CD14-positive monocyte (primary cell): ENCODE measurements at regions not wholly inside any gene's neighbourhood (a gene's known extent, or its start where the extent isn't known, plus 50 kb on each side); places are given as distances from the start of the nearest gene placed in this dataset.

Source experiments
- DNase-seq, 3 donors: peaks; one replicate each; pipeline ENCODE4 v3.0.0-alpha.2; 2011 to 2022
- H2AFZ ChIP-seq: 2 replicates; pipeline ENCODE4 v1.6.0; 2012; ENCODE audit warnings: mild to moderate bottlenecking, low read depth, low read length, inconsistent platforms; ENCODE audit not compliant: insufficient read depth, poor library complexity, severe bottlenecking
- H3K27ac ChIP-seq, 2 donors: 1 replicate in 1 of 2; 2 replicates in 1 of 2; pipeline ENCODE4 v1.5.1; 2012 to 2013; ENCODE audit warnings: low read length in 2 of 2, control low read depth in 1 of 2, inconsistent platforms in 1 of 2, low read depth in 1 of 2, mild to moderate bottlenecking in 1 of 2
- H3K27me3 ChIP-seq, 2 donors: one replicate each; pipeline versions ENCODE4 v1.6.0 to v1.6.1; 2011 to 2013; ENCODE audit warnings: low read length in 2 of 2; ENCODE audit not compliant: control insufficient read depth in 2 of 2, insufficient read depth in 2 of 2
- H3K36me3 ChIP-seq, 2 donors: replicated peaks in 1 of 2; 1 replicate in 1 of 2; 2 replicates in 1 of 2; pipeline versions ENCODE4 v1.5.1 to v1.6.1; 2012 to 2013; ENCODE audit warnings: low read length in 2 of 2, control low read depth in 1 of 2, inconsistent platforms in 1 of 2, mild to moderate bottlenecking in 1 of 2; ENCODE audit not compliant: insufficient read depth in 2 of 2, control insufficient read depth in 1 of 2
- H3K4me1 ChIP-seq, 2 donors: 1 replicate in 1 of 2; 2 replicates in 1 of 2; pipeline versions ENCODE4 v1.5.1 to v1.6.1; 2012 to 2013; ENCODE audit warnings: low read length in 2 of 2, control low read depth in 1 of 2, inconsistent platforms in 1 of 2, mild to moderate bottlenecking in 1 of 2, moderate library complexity in 1 of 2; ENCODE audit not compliant: insufficient read depth in 2 of 2, control insufficient read depth in 1 of 2
- H3K4me2 ChIP-seq: replicated peaks from 2 replicates; pipeline ENCODE3; 2012; ENCODE audit warnings: low read length, moderate library complexity, mild to moderate bottlenecking; ENCODE audit not compliant: poor library complexity, severe bottlenecking; ENCODE audit errors: extremely low read depth
- H3K4me3 ChIP-seq, 3 experiments: fragments of 200-600 bp in 1 of 3; sonication (generic) in 1 of 3; replicated peaks in 1 of 3; 1 replicate in 2 of 3; 2 replicates in 1 of 3; pipeline ENCODE4 v1.5.1; 2011 to 2013; ENCODE audit warnings: low read length in 3 of 3, mild to moderate bottlenecking in 3 of 3, control low read depth in 2 of 3, low read depth in 2 of 3, inconsistent platforms in 1 of 3, moderate library complexity in 1 of 3
- H3K79me2 ChIP-seq: 2 replicates; pipeline ENCODE4 v1.6.0; 2012; ENCODE audit warnings: mild to moderate bottlenecking, control low read depth, inconsistent platforms, low read length, moderate library complexity; ENCODE audit not compliant: insufficient read depth
- H3K9ac ChIP-seq: 2 replicates; pipeline ENCODE4 v1.6.0; 2017; ENCODE audit warnings: low read length, mild to moderate bottlenecking; ENCODE audit not compliant: insufficient read depth, poor library complexity, severe bottlenecking
- H3K9me3 ChIP-seq, 2 donors: replicated peaks in 1 of 2; 1 replicate in 1 of 2; 2 replicates in 1 of 2; pipeline versions ENCODE4 v1.5.1 to v1.6.1; 2012 to 2013; ENCODE audit warnings: low read length in 2 of 2, control low read depth in 1 of 2; ENCODE audit not compliant: control insufficient read depth in 1 of 2, insufficient read depth in 1 of 2
- H4K20me1 ChIP-seq: 2 replicates; pipeline ENCODE4 v1.6.0; 2012; ENCODE audit warnings: mild to moderate bottlenecking, low read length, control low read depth, moderate library complexity; ENCODE audit not compliant: insufficient read depth
- H3K27ac Mint-ChIP-seq, 7 donors: one replicate each; pipeline ENCODE4 v1.8.0; 2020; ENCODE audit warnings: mild to moderate bottlenecking in 7 of 7, mixed read lengths in 7 of 7, moderate library complexity in 6 of 7, inconsistent platforms in 2 of 7
- H3K27me3 Mint-ChIP-seq, 3 donors: one replicate each; pipeline ENCODE4 v1.8.0; 2021 to 2022; ENCODE audit warnings: low read depth in 3 of 3, mild to moderate bottlenecking in 3 of 3, mixed read lengths in 3 of 3, moderate library complexity in 3 of 3, inconsistent platforms in 1 of 3
- H3K36me3 Mint-ChIP-seq, 2 donors: one replicate each; pipeline ENCODE4 v1.8.0; 2020; ENCODE audit warnings: mixed read lengths in 2 of 2, inconsistent platforms in 1 of 2, mild to moderate bottlenecking in 1 of 2
- H3K4me1 Mint-ChIP-seq: one replicate; pipeline ENCODE4 v1.8.0; 2020; ENCODE audit warnings: mild to moderate bottlenecking, mixed read lengths
- H3K4me3 Mint-ChIP-seq, 2 donors: one replicate each; pipeline ENCODE4 v1.8.0; 2020; ENCODE audit warnings: mild to moderate bottlenecking in 2 of 2, mixed read lengths in 2 of 2, moderate library complexity in 1 of 2
- H3K9me3 Mint-ChIP-seq, 7 donors: one replicate each; pipeline ENCODE4 v1.8.0; 2020 to 2022; ENCODE audit warnings: mixed read lengths in 7 of 7, mild to moderate bottlenecking in 6 of 7, moderate library complexity in 6 of 7, inconsistent platforms in 2 of 7
- CTCF ChIP-seq: fragments of 200-600 bp; IDR thresholded peaks from one replicate; pipeline ENCODE4 v1.8.0; 2022; ENCODE audit warnings: antibody characterized with exemption, mild to moderate bottlenecking
- WGBS: methylation state at CpG from one replicate; pipeline ENCODE4 v1.1.5; 2013; ENCODE audit warnings: missing lambda C conversion rate; ENCODE audit not compliant: insufficient coverage; 5-methylcytosine and 5-hydroxymethylcytosine counted together
- intact Hi-C, 2 donors: fragments of 100-400 bp; cut with micrococcal nuclease; formaldehyde crosslinking; loops; one replicate each; pipeline versions ENCODE4 v1.15.0 to v1.15.1; 2023

GRCh38 chr12:25859976-25860375, 98.5 kb upstream of the RASSF8 start:
- Mint-ChIP-seq H3K4me1 (peaks cover 2% of the 10 kb centered on the region), H3K27me3 (peaks cover 0 to 4% (median 2%) of the 10 kb centered on the region in 3 donors), H3K27ac (no peak overlapping the region), H3K36me3 (no peaks in the 10 kb centered on the region), H3K4me3 (no peak overlapping the region), H3K9me3 (peaks cover 0 to 3% (median 0%) of the 10 kb centered on the region in 7 donors)
- Histone ChIP-seq H3K4me2 (no peak overlapping the region), H3K79me2 (no peaks in the 10 kb centered on the region), H3K36me3 (no peaks in the 10 kb centered on the region), H3K27me3 (no peaks in the 10 kb centered on the region), H3K9ac (no peak overlapping the region), H3K27ac (no peak overlapping the region), H3K9me3 (no peaks in the 10 kb centered on the region), H3K4me3 (no peak overlapping the region), H4K20me1 (no peaks in the 10 kb centered on the region), H3K4me1 (no peaks in the 10 kb centered on the region), H2AFZ (no peak overlapping the region)
- DNase-seq: no peak
- 63% methylated on average over 3 of the region's 7 CpGs for WGBS
- intact Hi-C loops: no loop called here
- no peak for TF ChIP-seq CTCF

GRCh38 chr12:25861226-25861625, 97.3 kb upstream of the RASSF8 start:
- H3K9ac ChIP-seq: no peak overlapping the region
- Mint-ChIP-seq H3K9me3 (peaks cover 0 to 9% (median 2%) of the 10 kb centered on the region in 7 donors), H3K4me1 (peaks cover 2% of the 10 kb centered on the region), H3K36me3 (no peaks in the 10 kb centered on the region), H3K4me3 (no peak overlapping the region), H3K27me3 (peaks cover 0 to 4% (median 2%) of the 10 kb centered on the region in 3 donors), H3K27ac (no peak overlapping the region)
- no peaks in the 10 kb centered on the region for H3K4me1 ChIP-seq
- H3K9me3 ChIP-seq: no peaks in the 10 kb centered on the region
- intact Hi-C loops: no loop called here
- 100% methylated on average over 1 of the region's 2 CpGs for WGBS
- no peak for DNase-seq
- H3K36me3 ChIP-seq: no peaks in the 10 kb centered on the region
- no peaks in the 10 kb centered on the region for H4K20me1 ChIP-seq
- no peak for TF ChIP-seq CTCF
- no peak overlapping the region for H3K4me2 ChIP-seq
- H3K79me2 ChIP-seq: no peaks in the 10 kb centered on the region
- no peaks in the 10 kb centered on the region for H3K27me3 ChIP-seq
- H3K27ac ChIP-seq: no peak overlapping the region
- H3K4me3 ChIP-seq: no peak overlapping the region
- H2AFZ ChIP-seq: no peak overlapping the region
